ENCODE measurements at regions not wholly inside any gene's neighbourhood (a gene's known extent, or its start where the extent isn't known, plus 50 kb on each side); places are given as distances from the start of the nearest gene placed in this dataset.

DNA sequence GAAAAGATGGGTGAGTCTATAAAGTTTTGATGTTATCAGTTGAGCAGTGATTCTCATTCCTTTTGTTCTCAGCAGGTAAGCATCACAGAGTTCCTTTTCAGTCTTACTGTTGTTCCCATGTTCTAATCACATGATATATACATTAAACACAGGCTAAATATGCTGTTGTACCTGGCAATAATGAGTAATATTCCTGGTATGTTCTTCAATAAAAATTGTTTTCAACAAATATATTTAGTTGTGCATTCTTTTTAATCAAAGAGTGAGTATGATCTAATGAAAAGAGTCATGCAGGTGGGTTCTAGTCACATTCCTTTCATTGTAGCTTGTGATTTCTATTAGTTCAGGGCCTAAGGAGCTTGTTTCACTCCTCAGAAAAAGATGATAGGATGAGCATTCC is 288.3 kb upstream of the NETO1 start:
- DNase-seq (ENCODE audit: low read depth): no peak
- TF ChIP-seq, protein P1, sequence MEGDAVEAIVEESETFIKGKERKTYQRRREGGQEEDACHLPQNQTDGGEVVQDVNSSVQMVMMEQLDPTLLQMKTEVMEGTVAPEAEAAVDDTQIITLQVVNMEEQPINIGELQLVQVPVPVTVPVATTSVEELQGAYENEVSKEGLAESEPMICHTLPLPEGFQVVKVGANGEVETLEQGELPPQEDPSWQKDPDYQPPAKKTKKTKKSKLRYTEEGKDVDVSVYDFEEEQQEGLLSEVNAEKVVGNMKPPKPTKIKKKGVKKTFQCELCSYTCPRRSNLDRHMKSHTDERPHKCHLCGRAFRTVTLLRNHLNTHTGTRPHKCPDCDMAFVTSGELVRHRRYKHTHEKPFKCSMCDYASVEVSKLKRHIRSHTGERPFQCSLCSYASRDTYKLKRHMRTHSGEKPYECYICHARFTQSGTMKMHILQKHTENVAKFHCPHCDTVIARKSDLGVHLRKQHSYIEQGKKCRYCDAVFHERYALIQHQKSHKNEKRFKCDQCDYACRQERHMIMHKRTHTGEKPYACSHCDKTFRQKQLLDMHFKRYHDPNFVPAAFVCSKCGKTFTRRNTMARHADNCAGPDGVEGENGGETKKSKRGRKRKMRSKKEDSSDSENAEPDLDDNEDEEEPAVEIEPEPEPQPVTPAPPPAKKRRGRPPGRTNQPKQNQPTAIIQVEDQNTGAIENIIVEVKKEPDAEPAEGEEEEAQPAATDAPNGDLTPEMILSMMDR (conservative IDR thresholded peaks at IDR 0.05; ENCODE audit: low read depth, low read length): no peak
- no peak overlapping the region for H3K4me3 ChIP-seq (ENCODE audit: low read depth, low read length)

DNA sequence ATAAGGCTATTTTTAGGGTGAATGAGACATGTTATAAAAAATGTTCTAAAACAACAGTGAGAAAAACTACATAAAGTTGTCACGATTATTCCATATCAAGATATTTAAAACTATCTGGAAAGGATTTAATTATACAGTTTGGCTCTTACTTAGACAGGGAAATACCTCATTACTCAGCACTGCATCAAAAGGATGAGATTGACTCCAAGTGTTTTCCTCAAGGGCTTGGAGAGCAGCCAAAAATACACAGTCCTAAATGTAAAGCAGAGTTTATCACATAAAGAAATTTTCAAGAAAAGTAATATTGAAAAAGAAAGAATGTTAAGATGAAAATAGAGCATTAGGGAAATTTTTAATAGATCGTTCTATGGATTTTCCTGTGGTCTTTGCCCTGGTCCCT is 285.5 kb upstream of the NETO1 start:
- TF ChIP-seq, protein P1 (conservative IDR thresholded peaks at IDR 0.05; ENCODE audit: low read depth, low read length): no peak
- no peak for DNase-seq (ENCODE audit: low read depth)
- H3K4me3 ChIP-seq (ENCODE audit: low read depth, low read length): no peak overlapping the region

DNA sequence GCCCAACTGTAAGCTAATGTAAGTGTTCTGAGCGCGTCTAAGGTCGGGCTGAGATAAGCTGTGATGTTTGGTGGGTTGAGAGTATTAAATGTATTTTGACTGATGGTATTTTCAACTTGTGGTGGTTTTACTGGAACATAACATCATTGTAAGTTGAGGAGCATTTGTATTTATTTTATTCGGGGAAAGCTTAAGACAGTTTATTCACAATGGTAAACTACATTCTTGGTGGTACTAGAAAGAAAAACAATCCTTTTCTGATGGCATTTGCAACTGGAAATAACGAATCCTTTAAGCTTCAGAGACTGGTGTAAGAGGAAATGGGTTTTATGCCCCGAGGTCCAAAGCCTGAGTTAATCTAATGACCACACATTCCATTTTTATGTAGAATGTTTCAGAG is 283.3 kb upstream of the NETO1 start:
- DNase-seq (ENCODE audit: low read depth): no peak
- TF ChIP-seq, protein P1 (conservative IDR thresholded peaks at IDR 0.05; ENCODE audit: low read depth, low read length): no peak
- H3K4me3 ChIP-seq (ENCODE audit: low read depth, low read length): no peak overlapping the region

DNA sequence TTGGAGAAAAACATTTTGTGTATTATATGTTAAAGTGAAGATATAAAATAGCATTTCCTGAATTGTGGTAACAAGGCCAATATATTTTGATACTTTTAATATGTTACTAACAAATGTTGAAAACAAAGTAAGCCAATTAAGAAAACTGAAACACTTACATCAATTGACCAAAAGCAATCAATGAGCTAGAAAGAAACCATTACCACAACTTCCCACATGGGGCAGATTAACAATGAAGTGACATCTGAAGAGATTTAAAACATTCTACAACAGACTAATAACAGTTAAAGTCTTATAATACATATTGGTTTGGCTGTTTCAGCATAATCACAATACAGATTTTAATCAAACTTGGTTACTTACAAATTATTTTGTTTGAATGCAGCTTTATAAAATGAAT is 282.4 kb upstream of the NETO1 start:
- H3K4me3 ChIP-seq (ENCODE audit: low read depth, low read length): no peak overlapping the region
- TF ChIP-seq, protein P1 (conservative IDR thresholded peaks at IDR 0.05; ENCODE audit: low read depth, low read length): peak; percentile 39
- no peak for DNase-seq (ENCODE audit: low read depth)

DNA sequence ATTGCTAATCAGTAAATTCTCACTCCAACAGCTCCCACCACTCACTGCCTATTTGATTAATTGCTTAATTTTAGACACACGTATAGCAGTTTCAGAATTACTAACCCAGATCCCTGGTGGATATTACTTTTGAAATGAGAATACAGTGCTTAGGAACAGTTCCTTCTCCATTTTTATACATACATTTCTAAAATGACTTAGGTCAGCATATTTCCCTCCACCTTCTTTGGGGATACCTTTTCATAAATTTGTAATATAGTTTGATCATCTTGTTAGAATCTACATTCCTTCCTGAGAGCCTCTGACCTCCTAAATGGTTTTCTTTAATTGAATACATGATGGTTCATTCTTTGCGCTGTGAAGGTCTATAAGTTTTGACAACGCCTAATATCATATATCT is 279.8 kb upstream of the NETO1 start:
- TF ChIP-seq, protein P1 (conservative IDR thresholded peaks at IDR 0.05; ENCODE audit: low read depth, low read length): no peak
- H3K4me3 ChIP-seq (ENCODE audit: low read depth, low read length): no peak overlapping the region
- DNase-seq (ENCODE audit: low read depth): no peak

DNA sequence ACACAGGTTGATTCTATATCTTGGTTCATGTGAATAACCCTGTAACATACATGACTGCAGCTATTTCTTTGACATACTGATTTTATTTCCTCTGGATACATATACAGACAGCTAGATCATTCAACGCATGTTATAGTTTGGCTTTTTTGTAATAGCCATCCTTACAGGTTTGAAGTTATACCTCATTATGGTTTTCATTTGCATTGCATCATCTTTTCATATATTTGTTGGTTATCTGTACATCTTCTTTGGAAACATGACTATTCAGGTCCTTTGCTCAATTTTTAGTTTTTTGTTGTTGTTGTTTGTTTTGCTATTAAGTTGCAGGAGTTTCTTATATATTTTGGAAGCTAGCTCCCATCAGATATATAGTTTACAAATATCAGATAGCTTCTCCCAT is 276.2 kb upstream of the NETO1 start:
- H3K4me3 ChIP-seq (ENCODE audit: low read depth, low read length): no peak overlapping the region
- TF ChIP-seq, protein P1 (conservative IDR thresholded peaks at IDR 0.05; ENCODE audit: low read depth, low read length): no peak
- DNase-seq (ENCODE audit: low read depth): no peak

DNA sequence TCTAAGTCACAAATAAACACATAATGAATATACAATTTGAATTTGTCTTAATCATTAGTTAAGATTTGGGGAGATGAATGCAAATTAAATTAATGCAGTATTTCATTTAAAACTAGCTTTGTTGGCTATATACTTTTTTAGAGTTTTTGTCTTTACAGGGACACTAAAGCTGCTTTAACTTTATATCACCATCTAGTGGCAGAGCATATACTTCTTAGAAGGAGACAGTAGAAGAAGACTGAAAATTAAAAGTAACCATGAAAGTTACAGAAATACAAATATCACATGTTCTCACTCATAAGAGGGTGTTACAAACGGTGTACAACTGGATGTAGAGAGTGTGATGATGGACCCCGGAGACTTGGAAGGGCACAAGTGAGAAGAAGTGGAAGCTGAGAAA is 268.3 kb upstream of the NETO1 start:
- DNase-seq (ENCODE audit: low read depth): no peak
- TF ChIP-seq, protein P1 (conservative IDR thresholded peaks at IDR 0.05; ENCODE audit: low read depth, low read length): peak; percentile 59
- no peak overlapping the region for H3K4me3 ChIP-seq (ENCODE audit: low read depth, low read length)

All from epithelial cell of proximal tubule (primary cell).